Heart left ventricle (tissue), 16 donors: ENCODE measurements at regions not wholly inside any gene's neighbourhood (a gene's known extent, or its start where the extent isn't known, plus 50 kb on each side); places are given as distances from the start of the nearest gene placed in this dataset.

Source experiments
- ATAC-seq, 4 donors: fragments of 200-7000 bp; cut with Tn5 transposase; one replicate each; pipeline ENCODE4 v1.9.1; 2020 to 2022; ENCODE audit warnings: moderate library complexity in 4 of 4, mild to moderate bottlenecking in 3 of 4, moderate number of reproducible peaks in 1 of 4
- DNase-seq, 5 donors: peaks; one replicate each; pipeline ENCODE4 v3.0.0-alpha.2; 2020
- H3K27ac ChIP-seq, 12 donors: fragments of 200-600 bp; sonication (generic) in 4 of 12; one replicate each; pipeline versions ENCODE4 v1.5.0 to v1.8.0; 2016 to 2022; ENCODE audit warnings: mild to moderate bottlenecking in 2 of 12
- H3K27me3 ChIP-seq, 9 donors: fragments of 200-600 bp; sonication (generic) in 2 of 9; one replicate each; pipeline versions ENCODE4 v1.5.1 to v1.8.0; 2016 to 2022; ENCODE audit warnings: mild to moderate bottlenecking in 3 of 9
- H3K36me3 ChIP-seq, 9 donors: fragments of 200-600 bp; sonication (generic) in 2 of 9; one replicate each; pipeline versions ENCODE4 v1.5.0 to v1.8.0; 2018 to 2022; ENCODE audit warnings: mild to moderate bottlenecking in 2 of 9
- H3K4me1 ChIP-seq, 12 donors: fragments of 200-600 bp; sonication (generic) in 4 of 12; one replicate each; pipeline versions ENCODE4 v1.5.0 to v1.8.0; 2016 to 2022; ENCODE audit warnings: mild to moderate bottlenecking in 3 of 12
- H3K4me3 ChIP-seq, 12 donors: fragments of 200-600 bp; sonication (generic) in 4 of 12; one replicate each; pipeline versions ENCODE4 v1.5.0 to v1.8.0; 2017 to 2022; ENCODE audit warnings: mild to moderate bottlenecking in 9 of 12, moderate library complexity in 4 of 12
- H3K9me3 ChIP-seq, 12 donors: fragments of 200-600 bp; sonication (generic) in 4 of 12; one replicate each; pipeline versions ENCODE4 v1.5.0 to v1.8.0; 2016 to 2022; ENCODE audit warnings: mild to moderate bottlenecking in 1 of 12
- POLR2A ChIP-seq, 2 donors: fragments of 450-650 bp; IDR thresholded peaks; one replicate each; pipeline ENCODE4 v1.6.1; 2017; ENCODE audit warnings: antibody characterized with exemption in 2 of 2, mild to moderate bottlenecking in 2 of 2, moderate library complexity in 2 of 2
- WGBS, 4 donors: extraction: QIAGEN DNeasy Blood & Tissue Kit in 2 of 4; methylation state at CpG; one replicate each; pipeline versions ENCODE4 v1.1.5 to v1.1.7; 2013 to 2018; 5-methylcytosine and 5-hydroxymethylcytosine counted together
- intact Hi-C, 10 donors: fragments of 100-400 bp; cut with DNase I; formaldehyde crosslinking; loops; one replicate each; pipeline versions ENCODE4 v1.11.1 to v1.14.2; 2022
- TF ChIP-seq, protein P1 (sequence below), 12 donors: fragments of 200-600 bp; sonication (generic) in 4 of 12; IDR thresholded peaks; one replicate each; pipeline versions ENCODE4 v1.5.0 to v1.8.0; 2018 to 2022; ENCODE audit warnings: antibody characterized with exemption in 12 of 12, mild to moderate bottlenecking in 5 of 12
- donor health status: ischemic (EF 13 %, LVEDD 7.1; RV severe dilation, severe dysfunction).
- donor health status: healthy with polysubstance abuse.
- donor health status: DM: no; HTN: yes; CAD: no.
- donor health status: DM: no; HTN: no; CAD: no.
- donor health status: ischemic (EF 25% LVEDD 6.9; RV normal size, moderate dysfunction).
- donor health status: ischemic (EF 25% LVEDD 5.7; RV mildly dilated, moderate dysfunction).
- donor health status: healthy.
- donor health status: DM: yes; HTN: yes; CAD: no.
- donor health status: ischemic (EF 35%, LVEDD 5.7; RV mildly dilated, moderate dysfunction).
- donor health status: nonischemic (EF 11% LVEDD 7.7; RV severe dilation, severe dysfunction).
- donor health status: DM: yes; HTN: yes; CAD: no.
- donor health status: PGD.
- donor health status: ischemic (EF 29% LVEDD 5.4; RV normal size, mild dysfunction).
- donor health status: nonischemic (EF 23%, LVEDD 6.1; RV moderate dilation, normal function).

DNA sequence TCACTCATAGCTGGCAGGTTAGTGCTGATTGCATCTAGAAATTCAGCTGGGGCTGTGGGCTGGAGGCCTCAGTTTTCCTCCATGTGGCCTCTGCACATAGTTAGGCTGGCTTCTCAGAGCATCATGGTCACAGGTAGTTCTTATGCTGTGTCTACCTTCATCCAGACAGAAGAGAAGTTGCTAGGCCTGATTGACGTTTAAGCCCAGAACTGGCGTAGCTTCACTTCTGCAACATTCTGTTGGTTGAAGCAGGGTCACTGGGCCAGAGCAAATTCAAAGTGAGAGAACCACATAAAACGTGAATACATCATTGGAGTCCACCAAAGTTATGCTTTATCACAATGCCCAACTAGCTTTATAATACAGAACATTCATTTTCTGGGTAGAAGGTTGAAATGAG is 116.0 kb downstream of the SPP2 start:
- ATAC-seq = no peak
- no peak for DNase-seq
- Histone ChIP-seq H3K27ac (no peak overlapping the region), H3K4me3 (no peak overlapping the region), H3K36me3 (no peaks in the 10 kb centered on the region), H3K9me3 (no peaks in the 10 kb centered on the region), H3K4me1 (peaks cover 0 to 4% (median 0%) of the 10 kb centered on the region in 12 donors), H3K27me3 (peaks cover 0 to 10% (median 0%) of the 10 kb centered on the region in 9 donors)
- intact Hi-C loops = no loop called here
- WGBS, 4 donors = 93 to 95% (median 94%) methylated on average over 3 of the region's 3 CpGs
- TF ChIP-seq, protein P1, sequence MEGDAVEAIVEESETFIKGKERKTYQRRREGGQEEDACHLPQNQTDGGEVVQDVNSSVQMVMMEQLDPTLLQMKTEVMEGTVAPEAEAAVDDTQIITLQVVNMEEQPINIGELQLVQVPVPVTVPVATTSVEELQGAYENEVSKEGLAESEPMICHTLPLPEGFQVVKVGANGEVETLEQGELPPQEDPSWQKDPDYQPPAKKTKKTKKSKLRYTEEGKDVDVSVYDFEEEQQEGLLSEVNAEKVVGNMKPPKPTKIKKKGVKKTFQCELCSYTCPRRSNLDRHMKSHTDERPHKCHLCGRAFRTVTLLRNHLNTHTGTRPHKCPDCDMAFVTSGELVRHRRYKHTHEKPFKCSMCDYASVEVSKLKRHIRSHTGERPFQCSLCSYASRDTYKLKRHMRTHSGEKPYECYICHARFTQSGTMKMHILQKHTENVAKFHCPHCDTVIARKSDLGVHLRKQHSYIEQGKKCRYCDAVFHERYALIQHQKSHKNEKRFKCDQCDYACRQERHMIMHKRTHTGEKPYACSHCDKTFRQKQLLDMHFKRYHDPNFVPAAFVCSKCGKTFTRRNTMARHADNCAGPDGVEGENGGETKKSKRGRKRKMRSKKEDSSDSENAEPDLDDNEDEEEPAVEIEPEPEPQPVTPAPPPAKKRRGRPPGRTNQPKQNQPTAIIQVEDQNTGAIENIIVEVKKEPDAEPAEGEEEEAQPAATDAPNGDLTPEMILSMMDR (IDR thresholded peaks at IDR 0.05) = no peak
- TF ChIP-seq POLR2A (IDR thresholded peaks at IDR 0.05) = no peak

DNA sequence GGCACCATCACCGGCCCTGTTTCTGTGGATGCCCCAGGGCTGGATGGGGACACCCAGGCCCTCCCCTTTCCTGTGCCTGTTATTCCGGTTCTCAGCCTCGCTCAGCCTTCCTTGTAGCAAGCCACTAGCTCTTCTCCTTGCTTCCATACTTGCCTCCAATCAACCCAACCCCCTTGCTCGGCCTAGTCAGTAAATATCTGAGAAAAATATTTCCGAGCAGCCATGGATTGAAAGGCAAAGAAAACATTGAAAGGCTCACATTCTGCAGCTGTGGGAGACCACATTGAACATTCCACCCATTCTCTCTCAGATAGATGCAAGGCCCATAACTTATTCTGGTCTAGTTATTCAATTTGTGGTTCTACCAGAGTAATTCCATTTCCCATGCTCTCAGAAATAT is 114.9 kb downstream of the SPP2 start:
- DNase-seq (no peak), ATAC-seq (no peak)
- TF ChIP-seq, protein P1 (IDR thresholded peaks at IDR 0.05) = no peak
- no peak for TF ChIP-seq POLR2A (IDR thresholded peaks at IDR 0.05)
- Histone ChIP-seq H3K4me1 (peaks cover 0 to 4% (median 0%) of the 10 kb centered on the region in 12 donors), H3K9me3 (no peaks in the 10 kb centered on the region), H3K4me3 (no peak overlapping the region), H3K27ac (no peak overlapping the region), H3K27me3 (peaks cover 0 to 3% (median 0%) of the 10 kb centered on the region in 9 donors), H3K36me3 (no peaks in the 10 kb centered on the region)
- 70 to 78% (median 75%) methylated on average over 5 of the region's 5 CpGs for WGBS, 4 donors
- intact Hi-C loops = no loop called here

DNA sequence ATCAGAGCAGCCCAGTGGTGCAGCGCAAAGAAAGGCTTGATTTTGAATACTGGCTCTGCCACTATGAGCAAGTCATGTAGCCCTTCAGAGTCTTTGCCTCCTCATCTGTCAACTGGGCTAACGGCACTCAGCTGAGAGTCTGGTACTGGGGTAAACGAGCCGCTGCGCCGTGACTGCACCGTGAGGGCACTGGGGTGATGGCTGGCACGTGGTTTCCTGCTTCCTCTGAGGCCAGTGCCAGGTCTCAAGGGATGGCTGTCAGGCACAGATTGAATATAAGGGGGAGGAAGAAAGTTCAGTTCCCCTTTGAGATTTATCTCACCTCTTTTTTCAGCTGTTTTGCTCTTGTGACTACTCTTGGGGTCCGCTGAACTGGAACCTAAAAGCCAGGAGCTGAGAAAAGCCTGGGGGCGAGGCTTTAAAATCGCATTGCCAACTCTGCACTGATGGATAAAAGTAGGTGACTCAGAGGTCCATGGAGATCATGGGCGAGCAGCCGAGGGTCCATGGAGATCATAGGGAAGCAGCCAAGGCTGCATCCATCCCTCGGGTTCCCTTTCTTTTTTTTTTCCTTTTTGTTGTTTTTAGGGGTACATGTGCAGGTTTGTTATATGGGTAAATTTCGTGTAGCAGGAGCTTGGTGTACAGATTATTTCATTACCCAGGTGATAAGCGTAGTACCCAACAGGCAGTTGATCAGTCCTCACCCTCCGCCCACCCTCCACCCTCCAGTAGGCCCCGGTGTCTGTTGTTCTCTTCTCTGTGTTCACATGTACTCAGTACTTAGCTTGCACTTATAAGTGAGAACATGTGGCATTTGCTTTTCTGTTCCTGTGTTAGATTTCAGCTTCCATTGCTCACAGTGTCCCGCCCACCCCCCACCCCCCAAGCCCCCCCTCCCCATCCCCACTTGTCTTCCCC is 114.3 kb downstream of the SPP2 start:
- no peaks in the 10 kb centered on the region for H3K9me3 ChIP-seq
- DNase-seq (no peak), ATAC-seq (no peak)
- TF ChIP-seq, protein P1 (IDR thresholded peaks at IDR 0.05) = no peak
- no peak for TF ChIP-seq POLR2A (IDR thresholded peaks at IDR 0.05)
- H3K27ac ChIP-seq = no peak overlapping the region
- no peak overlapping the region for H3K4me3 ChIP-seq
- H3K4me1 ChIP-seq = peaks cover 0 to 4% (median 0%) of the 10 kb centered on the region in 12 donors
- 73 to 81% (median 76%) methylated on average over 14 to 19 of the region's 19 CpGs for WGBS, 4 donors
- H3K27me3 ChIP-seq = peaks cover 0 to 6% (median 0%) of the 10 kb centered on the region in 9 donors
- H3K36me3 ChIP-seq = no peaks in the 10 kb centered on the region
- intact Hi-C loops = no loop called here

DNA sequence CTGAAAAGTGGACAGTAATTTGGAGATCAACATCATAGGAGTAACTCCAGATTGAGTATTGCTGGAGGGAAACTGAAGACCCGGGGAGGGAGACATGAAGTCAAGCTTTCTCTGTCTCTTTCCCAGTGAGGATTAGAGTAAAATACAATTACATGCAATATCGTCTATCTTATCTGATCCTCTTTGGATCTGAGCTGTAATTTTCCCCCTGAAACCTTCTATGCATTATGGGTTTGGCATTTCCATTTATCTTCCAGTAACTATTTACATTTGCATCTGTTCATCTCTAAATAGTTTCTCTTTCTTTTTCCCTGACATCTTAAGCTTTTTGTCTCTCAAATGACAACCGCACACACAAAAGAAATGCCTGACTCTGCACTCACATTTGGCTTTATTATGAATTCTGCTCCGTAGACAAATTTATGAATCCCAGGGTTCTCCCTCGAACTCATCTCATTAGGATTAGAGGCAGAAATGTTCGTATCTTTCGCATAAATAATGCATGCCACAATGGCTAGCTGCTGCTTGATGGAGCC is 113.1 kb downstream of the SPP2 start:
- no peaks in the 10 kb centered on the region for H3K9me3 ChIP-seq
- H3K4me1 ChIP-seq = no peaks in the 10 kb centered on the region
- WGBS, 4 donors = 89 to 92% (median 90%) methylated on average over 7 of the region's 7 CpGs
- H3K36me3 ChIP-seq = no peaks in the 10 kb centered on the region
- H3K4me3 ChIP-seq = no peak overlapping the region
- no peak overlapping the region for H3K27ac ChIP-seq
- H3K27me3 ChIP-seq = peaks cover 0 to 3% (median 0%) of the 10 kb centered on the region in 9 donors
- TF ChIP-seq POLR2A (IDR thresholded peaks at IDR 0.05) = no peak
- TF ChIP-seq, protein P1 (IDR thresholded peaks at IDR 0.05) = no peak
- ATAC-seq (no peak), DNase-seq (no peak)
- intact Hi-C loops = no loop called here
